Endothelial cell of umbilical vein (primary cell): ENCODE measurements at regions not wholly inside any gene's neighbourhood (a gene's known extent, or its start where the extent isn't known, plus 50 kb on each side); places are given as distances from the start of the nearest gene placed in this dataset.

Source experiments
- BruUV-seq: library from RNA; stranded (reverse); fragments of 400-500 nt; replicated peaks from 2 replicates; lab custom pipeline; 2021; lab: Mats Ljungman, UMichigan
- CTCF ChIA-PET: fragments of 300-600, 350-600 bp; sonication (Branson Sonifier 250); formaldehyde crosslinking; loops from one replicate; lab custom pipeline; 2021; ENCODE audit warnings: antibody characterized with exemption, inconsistent platforms; lab: Charles Lee
- POLR2A ChIA-PET: fragments of 300-600, 350-600 bp; sonication (Branson Sonifier 250); formaldehyde crosslinking; loops from one replicate; lab custom pipeline; 2021; ENCODE audit warnings: antibody characterized with exemption, inconsistent platforms; lab: Charles Lee
- DNase-seq: peaks from one replicate; pipeline ENCODE4 v3.0.0-alpha.2; 2011; ENCODE audit warnings: low read depth, low spot score
- FAIRE-seq: peaks from 2 replicates; lab custom pipeline; 2011; peaks lifted over from hg19 to GRCh38; lab: Jason Lieb, UNC
- H2AFZ ChIP-seq: 2 replicates; pipeline ENCODE4 v1.6.0; 2012; ENCODE audit warnings: low read depth, low read length, control low read depth, inconsistent platforms
- H3K27ac ChIP-seq: 2 replicates; pipeline ENCODE4 v1.5.1; 2011; ENCODE audit warnings: low read depth, mild to moderate bottlenecking, control low read depth, low read length, moderate library complexity; ENCODE audit not compliant: insufficient read depth
- H3K27me3 ChIP-seq, 2 experiments: 2 replicates each; pipeline versions ENCODE4 v1.6.0 to v1.6.1; 2011; ENCODE audit warnings: low read length in 2 of 2, mixed read lengths in 1 of 2; ENCODE audit not compliant: control insufficient read depth in 2 of 2, insufficient read depth in 2 of 2
- H3K36me3 ChIP-seq, 2 experiments: 2 replicates in 1 of 2; 3 replicates in 1 of 2; pipeline ENCODE4 v1.5.1; 2011; ENCODE audit warnings: low read length in 2 of 2, mild to moderate bottlenecking in 1 of 2, moderate library complexity in 1 of 2; ENCODE audit not compliant: control insufficient read depth in 2 of 2, insufficient read depth in 2 of 2; ENCODE audit errors: extremely low read depth in 1 of 2
- H3K4me1 ChIP-seq: 3 replicates; pipeline ENCODE4 v1.5.1; 2011; ENCODE audit warnings: mild to moderate bottlenecking, low read length; ENCODE audit not compliant: control insufficient read depth, insufficient read depth; ENCODE audit errors: extremely low read depth
- H3K4me2 ChIP-seq: 2 replicates; pipeline ENCODE4 v1.6.1; 2011; ENCODE audit warnings: low read length, control low read depth, mixed read lengths; ENCODE audit not compliant: insufficient read depth
- H3K4me3 ChIP-seq, 3 experiments: fragments of 200-600 bp in 1 of 3; sonication (generic), shearing (Covaris generic) in 1 of 3; replicated peaks in 1 of 3; 2 replicates each; pipeline ENCODE4 v1.5.1; 2011 to 2016; ENCODE audit warnings: control low read depth in 3 of 3, low read length in 3 of 3, mild to moderate bottlenecking in 2 of 3, inconsistent platforms in 1 of 3, low read depth in 1 of 3, moderate library complexity in 1 of 3; ENCODE audit not compliant: insufficient read depth in 1 of 3
- H3K79me2 ChIP-seq: 2 replicates; pipeline ENCODE4 v1.6.0; 2012; ENCODE audit warnings: low read length, inconsistent platforms; ENCODE audit not compliant: control insufficient read depth, insufficient read depth
- H3K9ac ChIP-seq: replicated peaks from 2 replicates; pipeline ENCODE3; 2011; ENCODE audit warnings: low read length, control low read depth; ENCODE audit not compliant: insufficient read depth; ENCODE audit errors: extremely low read depth
- H3K9me1 ChIP-seq: replicated peaks from 3 replicates; pipeline ENCODE4 v1.6.0; 2011; ENCODE audit warnings: mild to moderate bottlenecking, low read length; ENCODE audit not compliant: control insufficient read depth, insufficient read depth; ENCODE audit errors: extremely low read depth
- H3K9me3 ChIP-seq: replicated peaks from 2 replicates; pipeline ENCODE4 v1.5.1; 2012; ENCODE audit warnings: low read length, inconsistent platforms; ENCODE audit not compliant: control insufficient read depth, insufficient read depth
- H4K20me1 ChIP-seq: replicated peaks from 2 replicates; pipeline ENCODE3; 2011; ENCODE audit warnings: mild to moderate bottlenecking, low read length; ENCODE audit not compliant: control insufficient read depth, insufficient read depth; ENCODE audit errors: extremely low read depth
- EZH2 ChIP-seq: IDR thresholded peaks from 2 replicates; pipeline ENCODE4 v1.6.1; 2012; ENCODE audit warnings: borderline replicate concordance, low read depth, mild to moderate bottlenecking, moderate library complexity, low read length, inconsistent platforms; ENCODE audit not compliant: severe bottlenecking
- FOS ChIP-seq: IDR thresholded peaks from 2 replicates; pipeline ENCODE4 v1.6.1; 2011; ENCODE audit warnings: mild to moderate bottlenecking, low read length, moderate library complexity, borderline replicate concordance; ENCODE audit not compliant: insufficient read depth
- GATA2 ChIP-seq: IDR thresholded peaks from 2 replicates; pipeline ENCODE4 v1.7.0; 2011; ENCODE audit warnings: low read depth, mild to moderate bottlenecking, moderate library complexity, mixed read lengths, low read length; ENCODE audit not compliant: insufficient read length, insufficient read depth
- JUN ChIP-seq: IDR thresholded peaks from 2 replicates; pipeline ENCODE4 v1.6.1; 2011; ENCODE audit warnings: borderline replicate concordance, low read depth; ENCODE audit not compliant: insufficient read length, insufficient read depth
- MYC ChIP-seq: IDR thresholded peaks from one replicate; pipeline ENCODE4 v1.6.1; 2011; ENCODE audit warnings: mild to moderate bottlenecking, low read depth, low read length
- POLR2A ChIP-seq: IDR thresholded peaks from 2 replicates; pipeline ENCODE4 v1.6.1; 2012; ENCODE audit warnings: low read depth, mild to moderate bottlenecking, control low read depth, low read length
- POLR2AphosphoS5 ChIP-seq: IDR thresholded peaks from 2 replicates; pipeline ENCODE4 v1.6.1; 2012; ENCODE audit warnings: low read depth, mild to moderate bottlenecking, control low read depth, low read length, moderate library complexity; ENCODE audit not compliant: insufficient read depth
- dilution Hi-C: fragments of 300-500 bp; cut with MboI; formaldehyde crosslinking; loops from one replicate; pipeline ENCODE4 v1.15.0; 2019; ENCODE audit warnings: low sequenced_read_pairs; ENCODE audit not compliant: extremely low pct_ligation_motif_present
- intact Hi-C: fragments of 100-400 bp; cut with micrococcal nuclease; formaldehyde crosslinking; loops from one replicate; pipeline ENCODE4 v1.10.0; 2022
- TF ChIP-seq, protein P1 (sequence below), 2 donors: IDR thresholded peaks; 1 replicate in 1 of 2; 2 replicates in 1 of 2; pipeline ENCODE4 v1.5.1; 2011; ENCODE audit warnings: low read length in 2 of 2, mild to moderate bottlenecking in 2 of 2, moderate library complexity in 2 of 2, control low read depth in 1 of 2, inconsistent platforms in 1 of 2, low read depth in 1 of 2; ENCODE audit not compliant: insufficient read depth in 1 of 2; ENCODE audit errors: extremely low read depth in 1 of 2
- TF ChIP-seq, protein P2 (sequence below): IDR thresholded peaks from 2 replicates; pipeline ENCODE4 v1.6.1; 2011; ENCODE audit not compliant: insufficient read depth, insufficient read length

DNA sequence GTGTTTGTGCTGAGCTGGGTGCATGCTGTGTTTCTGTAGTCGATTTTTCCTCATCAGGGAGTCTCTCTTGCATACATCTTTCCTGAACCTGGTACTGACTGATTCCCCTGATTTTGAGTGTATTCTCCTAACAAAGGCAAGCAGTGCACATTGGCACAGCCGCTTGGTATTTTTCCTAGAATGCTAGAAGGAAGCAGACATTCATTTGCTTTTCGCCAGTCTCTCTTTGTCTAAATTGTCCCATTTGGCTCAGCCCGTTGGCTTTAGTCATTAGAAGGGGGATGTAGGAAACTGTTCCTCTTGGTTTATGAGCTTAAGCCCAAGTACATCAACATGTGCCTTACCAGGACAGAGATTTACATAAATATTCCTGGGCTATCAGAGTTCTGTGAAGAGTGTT lies 266.1 kb upstream of the TMTC4 start:
- Histone ChIP-seq H4K20me1 (no peaks in the 10 kb centered on the region), H3K9me1 (no peaks in the 10 kb centered on the region), H3K4me3 (no peak overlapping the region), H3K9ac (no peak overlapping the region), H3K27ac (no peak overlapping the region), H2AFZ (no peak overlapping the region), H3K27me3 (no peaks in the 10 kb centered on the region), H3K4me1 (no peaks in the 10 kb centered on the region), H3K79me2 (no peaks in the 10 kb centered on the region), H3K4me2 (no peak overlapping the region), H3K9me3 (no peaks in the 10 kb centered on the region), H3K36me3 (no peaks in the 10 kb centered on the region)
- ChIA-PET CTCF (interaction anchor here (1.0 kb wide), 1 partner anchor 18 kb away, joined by 3 read pairs; no protein-coding TSS in a partner anchor), POLR2A (no interaction called here)
- BruUV-seq: no TSS peak
- dilution Hi-C loops (no loop called here), intact Hi-C loops (no loop called here)
- no peak for FAIRE-seq
- DNase-seq: no peak
- TF ChIP-seq EZH2 (no peak), FOS (no peak), JUN (no peak), GATA2 (no peak), POLR2A (no peak), POLR2AphosphoS5 (no peak), MYC (no peak)
- TF ChIP-seq, protein P1, sequence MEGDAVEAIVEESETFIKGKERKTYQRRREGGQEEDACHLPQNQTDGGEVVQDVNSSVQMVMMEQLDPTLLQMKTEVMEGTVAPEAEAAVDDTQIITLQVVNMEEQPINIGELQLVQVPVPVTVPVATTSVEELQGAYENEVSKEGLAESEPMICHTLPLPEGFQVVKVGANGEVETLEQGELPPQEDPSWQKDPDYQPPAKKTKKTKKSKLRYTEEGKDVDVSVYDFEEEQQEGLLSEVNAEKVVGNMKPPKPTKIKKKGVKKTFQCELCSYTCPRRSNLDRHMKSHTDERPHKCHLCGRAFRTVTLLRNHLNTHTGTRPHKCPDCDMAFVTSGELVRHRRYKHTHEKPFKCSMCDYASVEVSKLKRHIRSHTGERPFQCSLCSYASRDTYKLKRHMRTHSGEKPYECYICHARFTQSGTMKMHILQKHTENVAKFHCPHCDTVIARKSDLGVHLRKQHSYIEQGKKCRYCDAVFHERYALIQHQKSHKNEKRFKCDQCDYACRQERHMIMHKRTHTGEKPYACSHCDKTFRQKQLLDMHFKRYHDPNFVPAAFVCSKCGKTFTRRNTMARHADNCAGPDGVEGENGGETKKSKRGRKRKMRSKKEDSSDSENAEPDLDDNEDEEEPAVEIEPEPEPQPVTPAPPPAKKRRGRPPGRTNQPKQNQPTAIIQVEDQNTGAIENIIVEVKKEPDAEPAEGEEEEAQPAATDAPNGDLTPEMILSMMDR (IDR thresholded peaks at IDR 0.05; ENCODE audit: extremely low read depth in 1 of 2, insufficient read depth in 1 of 2, low read depth in 1 of 2, low read length in 2 of 2): no peak
- TF ChIP-seq, protein P2, sequence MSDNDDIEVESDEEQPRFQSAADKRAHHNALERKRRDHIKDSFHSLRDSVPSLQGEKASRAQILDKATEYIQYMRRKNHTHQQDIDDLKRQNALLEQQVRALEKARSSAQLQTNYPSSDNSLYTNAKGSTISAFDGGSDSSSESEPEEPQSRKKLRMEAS: no peak
